ENCODE measurements at regions not wholly inside any gene's neighbourhood (a gene's known extent, or its start where the extent isn't known, plus 50 kb on each side); places are given as distances from the start of the nearest gene placed in this dataset.

DNA sequence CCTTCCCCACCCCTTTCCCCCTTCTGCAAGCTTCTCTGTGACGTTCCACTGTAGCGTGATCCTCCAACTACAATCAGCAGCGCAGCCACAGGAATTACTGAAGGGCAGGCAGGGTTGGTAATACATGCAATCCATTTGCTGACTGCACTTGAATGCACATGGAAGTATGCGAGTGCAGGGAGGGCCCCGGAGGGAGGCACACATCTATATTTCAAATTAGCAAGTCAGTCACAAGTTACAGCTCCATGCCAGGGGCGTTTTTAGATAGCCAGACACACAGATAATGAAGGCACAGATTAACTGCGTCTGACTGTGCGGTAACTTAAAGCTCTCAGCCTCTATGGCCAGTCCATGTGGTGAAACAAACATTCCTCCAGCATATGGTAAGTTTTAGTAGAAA lies 209.2 kb upstream of the GATA6 start:
- WGBS, 2 experiments (ENCODE audit: insufficient coverage in 1 of 2, insufficient read length in 1 of 2): 90 to 96% methylated on average over 8 of the region's 8 CpGs
- Histone ChIP-seq H3K27ac (ENCODE audit: low read depth, low read length) (no peak overlapping the region), H3K9me3 (ENCODE audit: control insufficient read depth, low read length) (peaks cover 5% of the 10 kb centered on the region), H3K27me3 (ENCODE audit: control insufficient read depth, insufficient read depth, low read length, poor library complexity, severe bottlenecking) (no peaks in the 10 kb centered on the region), H3K36me3 (ENCODE audit: control insufficient read depth, insufficient read depth, low read length) (no peaks in the 10 kb centered on the region), H3K4me1 (ENCODE audit: control insufficient read depth, insufficient read depth, low read length) (no peaks in the 10 kb centered on the region), H3K4me3 (ENCODE audit: low read length) (no peak overlapping the region), H3K9ac (ENCODE audit: extremely low read depth, low read length, poor library complexity, severe bottlenecking) (no peak overlapping the region)
- Mint-ChIP-seq H3K36me3 (ENCODE audit: low read depth) (peaks cover 1% of the 10 kb centered on the region), H3K4me3 (no peak overlapping the region), H3K4me1 (peaks cover 1% of the 10 kb centered on the region), H3K27me3 (ENCODE audit: insufficient read depth) (peaks cover 4% of the 10 kb centered on the region), H3K9me3 (peaks cover 8% of the 10 kb centered on the region), H3K27ac (no peak overlapping the region)
- no peak for DNase-seq
- TF ChIP-seq, protein P1, sequence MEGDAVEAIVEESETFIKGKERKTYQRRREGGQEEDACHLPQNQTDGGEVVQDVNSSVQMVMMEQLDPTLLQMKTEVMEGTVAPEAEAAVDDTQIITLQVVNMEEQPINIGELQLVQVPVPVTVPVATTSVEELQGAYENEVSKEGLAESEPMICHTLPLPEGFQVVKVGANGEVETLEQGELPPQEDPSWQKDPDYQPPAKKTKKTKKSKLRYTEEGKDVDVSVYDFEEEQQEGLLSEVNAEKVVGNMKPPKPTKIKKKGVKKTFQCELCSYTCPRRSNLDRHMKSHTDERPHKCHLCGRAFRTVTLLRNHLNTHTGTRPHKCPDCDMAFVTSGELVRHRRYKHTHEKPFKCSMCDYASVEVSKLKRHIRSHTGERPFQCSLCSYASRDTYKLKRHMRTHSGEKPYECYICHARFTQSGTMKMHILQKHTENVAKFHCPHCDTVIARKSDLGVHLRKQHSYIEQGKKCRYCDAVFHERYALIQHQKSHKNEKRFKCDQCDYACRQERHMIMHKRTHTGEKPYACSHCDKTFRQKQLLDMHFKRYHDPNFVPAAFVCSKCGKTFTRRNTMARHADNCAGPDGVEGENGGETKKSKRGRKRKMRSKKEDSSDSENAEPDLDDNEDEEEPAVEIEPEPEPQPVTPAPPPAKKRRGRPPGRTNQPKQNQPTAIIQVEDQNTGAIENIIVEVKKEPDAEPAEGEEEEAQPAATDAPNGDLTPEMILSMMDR (conservative IDR thresholded peaks at IDR 0.05): no peak

DNA sequence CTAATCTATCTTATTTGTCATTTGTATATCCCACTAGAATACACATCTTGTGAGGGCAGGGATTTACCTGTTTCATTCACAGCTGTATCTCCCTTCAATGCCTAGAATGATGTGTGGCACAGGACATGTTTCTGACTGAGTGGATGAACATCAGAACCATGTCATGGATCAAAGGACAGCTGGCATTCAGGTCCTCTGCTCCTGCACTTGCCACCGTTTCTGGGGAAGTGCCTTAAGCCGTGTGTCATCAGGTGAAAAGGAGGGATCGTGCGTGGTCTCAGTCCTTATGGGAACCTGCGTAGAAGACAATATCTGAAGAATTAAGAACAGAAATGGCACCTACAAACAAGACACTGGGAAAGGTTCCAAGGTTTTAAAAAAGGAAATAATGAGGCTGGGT lies 206.1 kb upstream of the GATA6 start:
- no peak overlapping the region for H3K27ac Mint-ChIP-seq
- Histone ChIP-seq H3K9ac (ENCODE audit: extremely low read depth, low read length, poor library complexity, severe bottlenecking) (no peak overlapping the region), H3K9me3 (ENCODE audit: control insufficient read depth, low read length) (no peaks in the 10 kb centered on the region), H3K4me3 (ENCODE audit: low read length) (no peak overlapping the region), H3K36me3 (ENCODE audit: control insufficient read depth, insufficient read depth, low read length) (no peaks in the 10 kb centered on the region), H3K27me3 (ENCODE audit: control insufficient read depth, insufficient read depth, low read length, poor library complexity, severe bottlenecking) (no peaks in the 10 kb centered on the region), H3K4me1 (ENCODE audit: control insufficient read depth, insufficient read depth, low read length) (no peaks in the 10 kb centered on the region), H3K27ac (ENCODE audit: low read depth, low read length) (no peak overlapping the region)
- no peaks in the 10 kb centered on the region for H3K36me3 Mint-ChIP-seq (ENCODE audit: low read depth)
- H3K4me1 Mint-ChIP-seq: peaks cover 1% of the 10 kb centered on the region
- H3K4me3 Mint-ChIP-seq: no peak overlapping the region
- peaks cover 2% of the 10 kb centered on the region for H3K9me3 Mint-ChIP-seq
- DNase-seq: no peak
- 85 to 97% methylated on average over 5 of the region's 5 CpGs for whole genome bisulfite sequencing, 2 experiments (ENCODE audit: insufficient coverage in 1 of 2, insufficient read length in 1 of 2)
- TF ChIP-seq, protein P1 (conservative IDR thresholded peaks at IDR 0.05): no peak
- peaks cover 4% of the 10 kb centered on the region for H3K27me3 Mint-ChIP-seq (ENCODE audit: insufficient read depth)

DNA sequence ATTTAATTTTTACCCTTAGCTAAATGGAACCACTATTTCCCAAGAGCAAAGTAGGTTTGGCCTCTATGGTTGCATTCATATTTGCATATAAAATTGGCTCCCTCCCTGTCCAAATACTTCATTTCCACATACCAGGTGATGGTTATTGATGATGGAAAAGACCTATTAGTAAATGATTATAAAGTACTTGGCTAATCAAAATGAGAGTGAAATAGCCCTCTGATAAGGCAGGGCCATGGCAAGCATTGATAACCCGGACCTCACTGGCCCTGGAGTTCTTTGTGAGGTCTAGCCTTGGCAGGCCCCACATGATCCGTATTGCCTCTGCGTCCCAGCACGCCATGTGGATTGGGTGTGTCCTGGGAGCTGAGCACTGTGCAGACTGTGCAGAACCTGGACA lies 201.1 kb upstream of the GATA6 start:
- H3K27ac Mint-ChIP-seq: no peak overlapping the region
- H3K4me1 Mint-ChIP-seq: peaks cover 3% of the 10 kb centered on the region
- no peaks in the 10 kb centered on the region for H3K9me3 Mint-ChIP-seq

More for the DNA sequence above, 201.1 kb upstream of the GATA6 start:
- Histone ChIP-seq H3K4me3 (ENCODE audit: low read length) (no peak overlapping the region), H3K9me3 (ENCODE audit: control insufficient read depth, low read length) (no peaks in the 10 kb centered on the region), H3K9ac (ENCODE audit: extremely low read depth, low read length, poor library complexity, severe bottlenecking) (no peak overlapping the region), H3K36me3 (ENCODE audit: control insufficient read depth, insufficient read depth, low read length) (no peaks in the 10 kb centered on the region), H3K27me3 (ENCODE audit: control insufficient read depth, insufficient read depth, low read length, poor library complexity, severe bottlenecking) (no peaks in the 10 kb centered on the region), H3K27ac (ENCODE audit: low read depth, low read length) (no peak overlapping the region), H3K4me1 (ENCODE audit: control insufficient read depth, insufficient read depth, low read length) (no peaks in the 10 kb centered on the region)
- DNase-seq: no peak
- TF ChIP-seq, protein P1 (conservative IDR thresholded peaks at IDR 0.05): no peak
- H3K4me3 Mint-ChIP-seq: no peak overlapping the region
- no peaks in the 10 kb centered on the region for H3K36me3 Mint-ChIP-seq (ENCODE audit: low read depth)
- H3K27me3 Mint-ChIP-seq (ENCODE audit: insufficient read depth): peaks cover 4% of the 10 kb centered on the region
- 95 to 97% methylated on average over 4 of the region's 4 CpGs for WGBS, 2 experiments (ENCODE audit: insufficient coverage in 1 of 2, insufficient read length in 1 of 2)

Measured in endodermal cell (in vitro differentiated cells).